C1 segment of cervical spinal cord (tissue), 14 donors: ENCODE measurements at regions not wholly inside any gene's neighbourhood (a gene's known extent, or its start where the extent isn't known, plus 50 kb on each side); places are given as distances from the start of the nearest gene placed in this dataset.

ENCODE experiments used
- DNase-seq, 14 donors: peaks; one replicate each; lab custom pipeline; 2025; lab: John Stamatoyannopoulos, UW

- DNase-seq, result no peak
These were observed 55.0 kb downstream of the SOX4 start for GRCh38 chr6:21648475-21649050.

- no peak for DNase-seq
These were observed 59.8 kb downstream of the SOX4 start for GRCh38 chr6:21653323-21653722.

- no peak for DNase-seq
These were observed 60.4 kb downstream of the SOX4 start for GRCh38 chr6:21653905-21654304.

DNA sequence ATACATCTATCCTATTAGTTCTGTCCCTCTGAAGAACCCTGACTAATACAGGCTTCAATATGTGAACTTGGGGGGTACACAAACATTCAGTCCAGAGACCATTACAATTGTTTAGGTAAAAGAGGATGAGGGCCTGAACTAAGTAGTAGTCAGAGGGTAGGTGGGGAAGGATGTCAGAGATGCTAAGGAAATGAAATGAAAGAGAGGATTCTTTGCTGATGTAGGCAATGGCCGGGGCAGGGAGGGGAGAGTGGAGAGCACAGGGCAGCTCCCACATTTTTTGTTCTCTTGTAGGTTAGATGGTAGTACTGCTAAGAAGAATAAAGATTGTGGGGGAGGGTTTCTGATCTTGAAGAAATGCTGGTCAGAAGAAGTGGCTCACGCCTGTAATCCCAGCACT, 60.8 kb downstream of the SOX4 start:
- no peak for DNase-seq

DNA sequence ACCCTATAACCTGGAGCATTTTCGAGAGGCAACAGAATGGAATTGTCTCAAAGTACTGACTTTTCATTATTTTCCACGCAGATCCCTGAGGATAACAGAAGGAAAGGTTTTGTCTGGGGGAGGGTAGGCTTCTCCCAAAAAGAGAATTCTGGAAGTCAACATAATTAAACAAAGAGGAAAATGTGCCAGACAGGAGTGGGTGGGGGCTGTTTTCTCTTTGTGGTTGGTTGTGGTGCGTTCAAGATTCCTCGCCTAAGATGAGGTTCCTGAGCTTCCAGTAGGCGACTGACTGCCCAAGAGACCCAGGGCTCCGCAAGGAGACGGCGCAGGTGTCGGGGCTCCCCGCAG, 70.4 kb downstream of the SOX4 start:
- DNase-seq, result no peak

- DNase-seq, result no peak
These were observed 71.0 kb downstream of the SOX4 start for GRCh38 chr6:21664314-21665109.

- DNase-seq, result no peak
These were observed 71.5 kb downstream of the SOX4 start for GRCh38 chr6:21665110-21665391.

DNA sequence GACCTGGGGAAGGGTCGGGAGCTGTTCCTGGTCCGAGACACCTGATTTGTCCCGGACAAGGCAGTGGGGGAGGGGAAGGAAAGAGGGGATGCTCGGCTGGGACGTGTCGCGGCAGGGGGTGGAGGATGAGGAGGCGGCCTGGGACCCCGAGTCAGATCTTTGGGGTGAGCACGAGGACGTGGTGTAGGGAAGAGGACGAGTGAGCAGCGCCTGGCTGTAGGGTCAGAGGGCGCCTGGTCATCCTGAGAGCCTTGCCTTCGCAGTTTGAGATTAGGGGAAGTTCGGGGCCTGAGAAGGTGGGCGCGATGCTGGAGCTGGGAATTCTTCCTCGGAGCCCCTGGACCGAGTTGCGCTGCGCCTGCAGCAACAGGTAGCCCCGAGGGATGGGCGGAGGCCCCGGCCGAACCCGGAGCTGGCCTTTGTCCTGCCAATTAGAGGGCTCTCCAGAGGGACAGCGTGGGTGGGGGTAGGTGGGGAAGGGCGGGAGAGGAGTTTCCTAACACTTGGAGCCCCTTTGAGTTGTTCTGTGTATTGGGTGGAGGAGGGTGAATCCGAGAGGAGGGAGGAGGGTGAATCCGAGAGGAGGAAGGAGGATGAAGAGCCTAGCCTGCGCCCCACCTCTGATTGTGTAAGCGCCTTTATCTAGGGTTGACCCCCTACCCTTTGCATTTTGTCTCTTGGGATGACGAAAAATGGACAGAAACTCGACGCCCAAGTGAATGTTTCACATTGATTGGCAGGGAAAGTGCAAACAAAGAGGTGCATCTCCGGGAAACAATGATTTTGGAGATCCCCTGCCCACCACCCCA, 72.0 kb downstream of the SOX4 start:
- no peak for DNase-seq

GRCh38 chr6:21666201-21666691, 72.7 kb downstream of the SOX4 start:
- DNase-seq, result no peak

- no peak for DNase-seq
These were observed 73.5 kb downstream of the SOX4 start for GRCh38 chr6:21666853-21667681.

GRCh38 chr6:21668795-21669194, 75.2 kb downstream of the SOX4 start:
- no peak for DNase-seq

- no peak for DNase-seq
These were observed 83.2 kb downstream of the SOX4 start for GRCh38 chr6:21676769-21677168.

DNA sequence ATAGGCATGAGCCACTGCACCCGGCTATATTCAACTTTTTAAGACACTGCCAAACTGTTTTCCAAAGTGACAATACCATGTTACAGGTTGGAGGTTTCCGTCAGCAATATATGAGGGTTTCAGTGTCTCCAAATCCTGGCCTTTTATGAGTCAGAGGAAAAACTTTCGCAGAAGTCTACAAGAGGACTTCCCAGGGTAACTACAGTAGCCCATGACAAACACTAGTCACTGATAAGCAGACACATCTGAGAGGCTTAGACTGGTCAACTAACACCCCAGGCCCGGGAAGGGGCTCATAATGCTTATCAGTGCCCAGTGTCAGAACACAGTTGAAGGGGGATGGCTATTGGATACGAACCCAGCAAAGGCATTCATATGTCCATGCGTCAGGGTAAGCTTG, 85.4 kb downstream of the SOX4 start:
- no peak for DNase-seq

GRCh38 chr6:21679761-21680265, 86.3 kb downstream of the SOX4 start:
- no peak for DNase-seq

- DNase-seq, result no peak
These were observed 87.1 kb downstream of the SOX4 start for GRCh38 chr6:21680611-21681010.

- no peak for DNase-seq
These were observed 96.9 kb downstream of the SOX4 start for GRCh38 chr6:21690489-21690888.

GRCh38 chr6:21691685-21692346, 98.3 kb downstream of the SOX4 start:
- no peak for DNase-seq

DNA sequence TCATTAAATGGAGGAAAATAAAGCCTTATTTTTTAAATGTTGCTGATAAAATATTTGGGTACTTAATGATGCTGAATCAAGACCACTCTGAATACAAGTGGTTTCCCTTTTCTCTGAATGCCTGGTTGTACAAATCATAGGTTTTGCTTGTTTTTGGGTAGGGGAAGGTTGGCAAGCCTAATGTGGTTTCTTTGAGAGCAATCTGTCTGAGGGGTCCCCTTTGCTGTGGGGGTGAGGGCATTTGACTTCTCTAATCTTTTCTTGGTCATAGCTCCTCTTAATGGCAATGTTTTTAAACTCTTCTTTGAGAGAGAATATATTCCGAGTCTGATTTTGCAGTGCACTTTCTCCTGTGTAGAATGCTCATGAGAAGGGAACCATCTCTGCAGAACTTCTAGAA, 99.2 kb downstream of the SOX4 start:
- DNase-seq, result no peak

GRCh38 chr6:21694168-21694567, 100.6 kb downstream of the SOX4 start:
- DNase-seq, result no peak

GRCh38 chr6:21707524-21708319, 114.2 kb downstream of the SOX4 start:
- DNase-seq, result no peak

GRCh38 chr6:21708320-21708580, 114.7 kb downstream of the SOX4 start:
- no peak for DNase-seq
